GM20000 (cell line): ENCODE measurements at regions not wholly inside any gene's neighbourhood (a gene's known extent, or its start where the extent isn't known, plus 50 kb on each side); places are given as distances from the start of the nearest gene placed in this dataset.
"Not testable (repeated sequence)": the region's sequence is repeated elsewhere in the genome, so short reads cannot be mapped to it uniquely, and the experiment has no call there.

Experiments used
- DNase-seq: peaks from one replicate; pipeline ENCODE4 v3.0.0; 2012; ENCODE audit warnings: low spot score
- TF ChIP-seq, protein P1 (sequence below): IDR thresholded peaks from 2 replicates; pipeline ENCODE4 v1.5.1; 2012; ENCODE audit warnings: mild to moderate bottlenecking, control low read depth; ENCODE audit errors: extremely low read depth, missing control alignments

DNA sequence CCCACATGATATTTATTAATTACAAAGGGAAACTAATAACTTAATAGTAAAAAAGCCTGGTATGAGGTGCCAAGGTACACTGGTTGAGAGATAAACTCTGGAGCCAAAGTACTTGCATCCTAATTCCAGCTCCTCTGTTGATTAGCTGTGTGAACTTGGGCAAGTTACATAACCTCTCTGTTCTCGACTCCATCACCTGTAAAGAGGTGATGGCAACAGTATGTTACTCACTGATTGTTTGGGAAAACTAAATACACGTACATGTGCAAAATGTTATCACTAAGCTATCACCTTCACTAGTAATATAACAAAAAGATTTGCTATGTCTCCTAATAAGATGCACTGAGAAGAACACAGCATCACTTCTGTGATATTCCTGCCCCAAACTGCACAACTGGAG is 206.4 kb downstream of the MEX3B start:
- no peak for DNase-seq
- TF ChIP-seq, protein P1, sequence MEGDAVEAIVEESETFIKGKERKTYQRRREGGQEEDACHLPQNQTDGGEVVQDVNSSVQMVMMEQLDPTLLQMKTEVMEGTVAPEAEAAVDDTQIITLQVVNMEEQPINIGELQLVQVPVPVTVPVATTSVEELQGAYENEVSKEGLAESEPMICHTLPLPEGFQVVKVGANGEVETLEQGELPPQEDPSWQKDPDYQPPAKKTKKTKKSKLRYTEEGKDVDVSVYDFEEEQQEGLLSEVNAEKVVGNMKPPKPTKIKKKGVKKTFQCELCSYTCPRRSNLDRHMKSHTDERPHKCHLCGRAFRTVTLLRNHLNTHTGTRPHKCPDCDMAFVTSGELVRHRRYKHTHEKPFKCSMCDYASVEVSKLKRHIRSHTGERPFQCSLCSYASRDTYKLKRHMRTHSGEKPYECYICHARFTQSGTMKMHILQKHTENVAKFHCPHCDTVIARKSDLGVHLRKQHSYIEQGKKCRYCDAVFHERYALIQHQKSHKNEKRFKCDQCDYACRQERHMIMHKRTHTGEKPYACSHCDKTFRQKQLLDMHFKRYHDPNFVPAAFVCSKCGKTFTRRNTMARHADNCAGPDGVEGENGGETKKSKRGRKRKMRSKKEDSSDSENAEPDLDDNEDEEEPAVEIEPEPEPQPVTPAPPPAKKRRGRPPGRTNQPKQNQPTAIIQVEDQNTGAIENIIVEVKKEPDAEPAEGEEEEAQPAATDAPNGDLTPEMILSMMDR: no peak

DNA sequence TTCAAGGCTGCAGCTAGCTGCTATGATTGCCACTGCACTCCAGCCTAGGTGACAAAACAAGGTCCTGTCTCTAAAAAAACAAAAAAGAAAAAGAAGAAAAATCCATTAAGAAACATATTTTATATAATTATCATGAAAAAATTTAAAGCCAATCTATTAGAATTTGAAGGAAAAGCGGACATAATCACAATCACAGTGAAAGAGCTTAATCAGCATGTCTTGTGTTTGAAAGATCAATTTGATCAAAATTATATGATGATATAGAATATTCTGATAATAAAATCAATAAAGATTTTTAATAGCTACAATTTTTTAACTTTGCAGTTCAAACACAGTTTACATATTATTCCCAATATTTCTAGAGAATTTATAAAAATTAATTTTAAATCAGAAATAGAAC is 210.1 kb downstream of the MEX3B start:
- TF ChIP-seq, protein P1: no peak
- DNase-seq: no peak

DNA sequence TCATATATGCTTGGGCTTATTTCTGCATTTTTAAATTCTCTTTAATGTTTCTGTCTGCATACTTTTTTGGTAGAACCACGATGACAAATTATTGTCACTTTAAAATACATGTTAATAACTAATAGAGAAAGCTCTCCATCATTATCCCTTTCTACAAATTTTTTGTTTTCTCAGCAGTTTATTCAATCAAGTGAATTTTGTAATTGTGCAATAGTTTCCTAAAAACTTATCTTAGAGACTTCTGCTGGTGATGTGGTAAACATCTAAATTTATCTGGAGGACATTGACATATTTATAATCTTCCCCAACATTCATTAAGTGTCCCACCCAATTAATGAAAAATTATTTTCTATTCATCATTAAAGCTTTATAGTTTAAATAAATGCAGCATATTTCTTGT is 215.3 kb downstream of the MEX3B start:
- no peak for DNase-seq
- TF ChIP-seq, protein P1: no peak

DNA sequence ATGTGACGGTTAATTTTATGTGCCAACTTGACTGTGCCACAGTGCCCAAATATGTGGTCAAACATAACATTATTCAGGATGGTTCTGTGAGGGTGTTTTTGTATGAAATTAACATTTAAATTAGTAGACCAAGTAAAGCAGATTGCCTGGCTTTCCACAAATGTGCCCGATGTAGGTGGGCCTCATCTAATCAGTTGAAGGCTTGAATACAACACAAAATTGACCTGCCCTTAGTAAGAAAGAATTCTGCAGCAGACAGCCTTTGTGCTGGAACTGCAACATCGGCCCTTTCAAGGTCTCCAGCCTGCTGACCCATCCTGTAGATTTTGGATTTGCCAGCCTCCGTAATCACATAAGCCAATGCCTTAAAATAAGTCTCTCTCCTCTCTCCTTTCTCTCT is 215.9 kb downstream of the MEX3B start:
- DNase-seq: no peak
- TF ChIP-seq, protein P1: no peak

DNA sequence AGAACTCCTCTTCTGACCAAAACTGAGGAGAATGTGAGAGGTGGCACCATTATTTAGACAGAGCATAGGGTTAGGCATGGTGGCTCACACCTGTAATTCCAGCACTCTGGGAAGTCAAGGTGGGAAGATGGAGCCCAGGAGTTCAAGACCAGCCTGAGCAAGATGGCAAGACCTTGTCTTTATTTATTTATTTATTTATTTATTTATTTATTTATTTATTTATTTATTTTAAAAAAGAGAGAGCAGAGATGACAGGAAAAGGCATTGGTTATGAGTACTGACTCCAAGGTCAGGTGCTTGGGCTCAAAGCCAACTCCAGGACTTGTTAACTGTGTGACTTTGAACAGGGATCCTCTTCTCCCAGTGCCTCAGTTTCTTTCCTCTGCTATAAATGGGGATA is 217.7 kb downstream of the MEX3B start:
- no peak for DNase-seq
- TF ChIP-seq, protein P1: no peak

DNA sequence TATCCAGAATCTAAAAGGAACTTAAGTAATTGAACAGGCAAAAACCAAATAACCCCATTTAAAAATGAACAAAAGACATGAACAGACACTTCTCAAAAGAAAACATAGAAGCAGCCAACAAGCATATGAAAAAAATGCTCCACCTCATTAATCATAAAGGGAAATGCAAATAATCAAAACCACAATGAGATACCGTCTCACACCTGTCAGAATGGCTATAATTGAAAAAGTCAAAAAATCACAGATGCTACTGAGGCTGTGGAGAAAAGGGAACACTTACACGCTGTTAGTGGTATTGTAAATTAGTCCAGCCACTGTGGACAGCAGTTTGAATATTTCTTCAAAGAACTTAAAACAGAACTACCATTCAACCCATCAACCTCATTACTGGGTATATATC is 220.7 kb downstream of the MEX3B start:
- TF ChIP-seq, protein P1: no peak

DNA sequence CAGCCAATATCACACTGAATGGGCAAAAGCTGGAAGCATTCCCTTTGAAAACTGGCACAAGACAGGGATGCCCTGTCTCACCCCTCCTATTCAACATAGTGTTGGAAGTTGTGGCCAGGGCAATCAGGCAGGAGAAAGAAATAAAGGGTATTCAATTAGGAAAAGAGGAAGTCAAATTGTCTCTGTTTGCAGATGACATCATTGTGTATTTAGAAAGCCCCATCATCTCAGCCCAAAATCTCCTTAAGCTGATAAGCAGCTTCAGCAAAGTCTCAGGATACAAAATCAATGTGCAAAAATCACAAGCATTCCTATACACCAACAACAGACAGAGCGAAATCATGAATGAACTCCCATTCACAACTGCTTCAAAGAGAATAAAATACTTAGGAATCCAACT is 223.2 kb downstream of the MEX3B start:
- DNase-seq: not testable (repeated sequence)

More for the DNA sequence above, 220.7 kb downstream of the MEX3B start:
- no peak for DNase-seq

DNA sequence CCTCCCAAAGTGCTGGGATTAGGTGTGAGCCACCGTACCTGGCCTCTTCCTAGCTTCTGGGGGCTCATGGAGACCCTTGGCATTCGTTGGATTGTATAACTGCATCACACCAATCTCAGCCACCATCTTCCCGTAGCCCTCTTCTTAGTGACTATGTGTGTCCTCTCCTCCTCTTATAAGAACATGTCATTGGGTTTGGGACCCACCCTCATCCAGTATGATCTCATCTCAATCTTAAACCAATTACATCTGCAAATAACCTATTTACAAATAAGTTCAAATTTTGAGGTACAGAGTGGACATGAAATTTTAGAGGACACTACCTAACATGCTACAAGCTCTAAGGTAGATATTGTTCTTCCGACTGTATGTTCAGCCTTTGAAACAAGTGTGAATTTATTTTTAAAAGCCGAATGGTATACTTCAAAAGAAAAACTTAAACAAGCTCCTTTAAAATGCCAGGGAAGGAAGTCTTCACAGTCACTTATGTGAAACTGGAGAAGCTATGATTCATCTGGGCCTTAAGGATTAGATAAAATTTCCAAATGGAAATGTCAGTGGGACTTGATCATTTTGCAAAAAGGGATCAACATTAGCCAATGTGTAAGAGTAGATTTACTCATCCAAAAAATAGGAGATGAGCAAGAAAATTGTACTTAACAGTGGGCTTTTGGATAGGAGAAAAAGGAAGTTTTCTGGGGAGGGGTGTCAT is 225.7 kb downstream of the MEX3B start:
- no peak for DNase-seq
- TF ChIP-seq, protein P1: no peak
